Fibroblast of pulmonary artery (primary cell): ENCODE measurements at regions not wholly inside any gene's neighbourhood (a gene's known extent, or its start where the extent isn't known, plus 50 kb on each side); places are given as distances from the start of the nearest gene placed in this dataset.

ENCODE experiments used
- DNase-seq: peaks from one replicate; pipeline ENCODE4 v3.0.0-alpha.2; 2010; ENCODE audit warnings: low read depth
- H3K4me3 ChIP-seq: replicated peaks from 2 replicates; pipeline ENCODE4 v1.5.1; 2011; ENCODE audit warnings: low read depth, mild to moderate bottlenecking, control low read depth, low read length, moderate library complexity
- TF ChIP-seq, protein P1 (sequence below): IDR thresholded peaks from 2 replicates; pipeline ENCODE4 v1.5.1; 2011; ENCODE audit warnings: mild to moderate bottlenecking, control low read depth, low read length, inconsistent platforms; ENCODE audit errors: missing control alignments

DNA sequence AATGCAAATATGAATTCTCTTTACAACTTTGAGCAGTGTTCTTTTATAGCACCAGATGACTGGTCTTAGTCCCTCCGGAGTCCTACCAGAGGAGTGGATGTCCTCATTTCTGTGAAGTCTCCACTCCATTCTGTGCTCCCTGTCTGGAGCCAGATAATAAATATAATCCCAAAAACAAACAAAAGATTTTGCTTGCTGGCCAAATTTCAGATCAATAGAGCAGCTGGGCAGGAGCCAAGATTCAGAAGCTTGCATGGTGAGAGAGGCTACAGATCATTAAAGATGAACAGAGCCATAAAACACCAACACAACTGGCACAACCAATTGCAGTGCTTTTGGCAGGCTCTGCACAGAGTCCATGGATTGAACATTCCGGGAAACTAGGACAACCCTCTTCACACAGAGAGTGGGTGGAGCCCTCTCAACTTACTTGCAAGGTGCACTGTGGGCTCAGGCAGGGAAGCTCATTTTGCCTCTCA, 231.5 kb upstream of the SNX7 start:
- DNase-seq, result no peak
- no peak overlapping the region for H3K4me3 ChIP-seq
- TF ChIP-seq, protein P1, sequence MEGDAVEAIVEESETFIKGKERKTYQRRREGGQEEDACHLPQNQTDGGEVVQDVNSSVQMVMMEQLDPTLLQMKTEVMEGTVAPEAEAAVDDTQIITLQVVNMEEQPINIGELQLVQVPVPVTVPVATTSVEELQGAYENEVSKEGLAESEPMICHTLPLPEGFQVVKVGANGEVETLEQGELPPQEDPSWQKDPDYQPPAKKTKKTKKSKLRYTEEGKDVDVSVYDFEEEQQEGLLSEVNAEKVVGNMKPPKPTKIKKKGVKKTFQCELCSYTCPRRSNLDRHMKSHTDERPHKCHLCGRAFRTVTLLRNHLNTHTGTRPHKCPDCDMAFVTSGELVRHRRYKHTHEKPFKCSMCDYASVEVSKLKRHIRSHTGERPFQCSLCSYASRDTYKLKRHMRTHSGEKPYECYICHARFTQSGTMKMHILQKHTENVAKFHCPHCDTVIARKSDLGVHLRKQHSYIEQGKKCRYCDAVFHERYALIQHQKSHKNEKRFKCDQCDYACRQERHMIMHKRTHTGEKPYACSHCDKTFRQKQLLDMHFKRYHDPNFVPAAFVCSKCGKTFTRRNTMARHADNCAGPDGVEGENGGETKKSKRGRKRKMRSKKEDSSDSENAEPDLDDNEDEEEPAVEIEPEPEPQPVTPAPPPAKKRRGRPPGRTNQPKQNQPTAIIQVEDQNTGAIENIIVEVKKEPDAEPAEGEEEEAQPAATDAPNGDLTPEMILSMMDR, result no peak

DNA sequence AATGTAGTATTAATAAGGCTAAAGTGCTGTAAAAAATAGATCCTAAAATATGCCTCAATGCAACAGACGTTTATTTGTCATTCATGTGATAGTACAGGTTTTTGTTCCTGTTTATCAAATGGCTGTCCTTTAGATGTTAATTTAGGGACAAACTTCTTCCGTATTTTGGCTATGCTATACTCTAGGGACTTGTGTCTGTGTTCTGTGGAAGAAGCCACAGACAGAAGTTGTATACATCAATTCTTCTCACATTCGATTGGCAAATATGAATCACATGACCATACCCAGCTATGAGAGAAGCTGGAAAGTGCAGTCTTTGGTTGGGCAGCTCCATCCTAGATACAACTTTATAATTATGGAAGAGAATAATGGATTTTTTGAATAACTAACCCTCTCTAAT, 232.7 kb upstream of the SNX7 start:
- TF ChIP-seq, protein P1, result no peak
- H3K4me3 ChIP-seq, result no peak overlapping the region
- no peak for DNase-seq

DNA sequence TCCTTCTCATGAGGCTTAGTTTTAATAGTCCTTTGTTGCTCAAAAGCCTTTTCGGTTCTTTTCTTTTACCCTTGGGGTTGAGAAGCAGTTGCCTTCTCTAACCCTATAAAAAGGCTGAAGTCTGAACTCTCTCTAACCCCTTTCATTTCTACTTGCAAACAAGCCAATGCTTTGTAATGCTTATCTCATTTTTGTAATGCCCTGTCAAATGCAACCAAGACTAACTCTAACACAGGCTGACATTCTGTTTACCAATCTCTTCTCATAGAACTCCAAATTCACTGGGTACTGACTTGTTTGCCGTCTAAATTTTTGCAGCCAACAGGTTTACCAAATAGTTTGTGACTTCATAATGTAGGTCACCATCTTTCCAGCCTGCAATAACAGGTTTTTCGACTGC, 233.9 kb upstream of the SNX7 start:
- TF ChIP-seq, protein P1, result no peak
- no peak for DNase-seq
- no peak overlapping the region for H3K4me3 ChIP-seq

DNA sequence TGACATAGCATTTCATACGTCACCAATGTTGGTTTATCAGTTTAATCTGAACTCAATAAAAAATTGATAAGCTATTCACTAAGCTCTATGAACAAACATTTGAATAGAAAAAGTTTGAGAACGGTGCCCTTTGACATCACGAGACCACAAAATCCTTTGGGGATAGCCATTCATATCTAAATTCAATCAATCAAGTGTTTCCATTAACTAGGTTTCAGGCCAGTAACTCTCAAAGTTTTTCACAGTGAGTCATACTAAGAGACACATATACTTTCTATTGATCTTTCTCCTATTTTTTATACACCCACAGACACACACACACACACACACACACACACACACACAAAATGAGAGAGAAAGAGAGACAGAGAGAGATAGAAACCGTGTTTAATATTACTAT, 235.4 kb upstream of the SNX7 start:
- no peak for DNase-seq
- H3K4me3 ChIP-seq, result no peak overlapping the region
- TF ChIP-seq, protein P1, result no peak

DNA sequence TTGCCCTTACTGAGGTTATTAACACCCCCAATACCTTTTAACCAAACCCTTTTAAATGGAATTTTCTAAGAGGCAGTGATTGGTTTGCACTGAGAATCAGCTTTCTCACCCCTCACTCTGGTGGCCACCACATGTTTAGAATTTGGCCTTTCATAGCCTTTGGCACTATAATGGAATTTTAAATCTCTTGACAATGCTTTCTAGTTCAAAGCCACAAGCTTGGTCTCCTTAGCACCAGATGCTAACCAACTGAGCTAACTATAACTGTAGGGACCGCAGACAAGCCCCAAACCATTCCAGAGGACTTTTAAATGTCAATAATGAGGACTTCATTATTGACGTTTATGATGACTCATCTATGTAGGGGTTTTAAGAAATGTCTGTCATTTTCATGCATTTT, 238.7 kb upstream of the SNX7 start:
- DNase-seq, result no peak
- TF ChIP-seq, protein P1, result no peak
- no peak overlapping the region for H3K4me3 ChIP-seq

DNA sequence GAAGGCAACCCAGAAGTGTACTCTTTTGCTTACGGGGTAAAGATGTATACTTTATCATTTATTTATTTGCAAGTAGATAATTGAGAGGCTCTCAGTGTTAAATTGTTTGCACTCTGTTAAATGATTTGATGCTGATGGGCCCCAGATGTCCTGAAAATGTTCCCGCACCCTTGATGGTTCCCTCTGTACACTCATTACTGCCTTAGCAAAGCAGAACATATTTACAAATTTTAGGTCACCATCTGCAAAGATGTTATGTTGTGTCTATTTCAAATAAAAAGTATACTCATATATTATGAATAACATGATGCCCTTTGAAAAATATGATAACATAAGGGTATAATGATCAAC, 240.5 kb upstream of the SNX7 start:
- no peak for DNase-seq
- TF ChIP-seq, protein P1, result no peak
- H3K4me3 ChIP-seq, result no peak overlapping the region

DNA sequence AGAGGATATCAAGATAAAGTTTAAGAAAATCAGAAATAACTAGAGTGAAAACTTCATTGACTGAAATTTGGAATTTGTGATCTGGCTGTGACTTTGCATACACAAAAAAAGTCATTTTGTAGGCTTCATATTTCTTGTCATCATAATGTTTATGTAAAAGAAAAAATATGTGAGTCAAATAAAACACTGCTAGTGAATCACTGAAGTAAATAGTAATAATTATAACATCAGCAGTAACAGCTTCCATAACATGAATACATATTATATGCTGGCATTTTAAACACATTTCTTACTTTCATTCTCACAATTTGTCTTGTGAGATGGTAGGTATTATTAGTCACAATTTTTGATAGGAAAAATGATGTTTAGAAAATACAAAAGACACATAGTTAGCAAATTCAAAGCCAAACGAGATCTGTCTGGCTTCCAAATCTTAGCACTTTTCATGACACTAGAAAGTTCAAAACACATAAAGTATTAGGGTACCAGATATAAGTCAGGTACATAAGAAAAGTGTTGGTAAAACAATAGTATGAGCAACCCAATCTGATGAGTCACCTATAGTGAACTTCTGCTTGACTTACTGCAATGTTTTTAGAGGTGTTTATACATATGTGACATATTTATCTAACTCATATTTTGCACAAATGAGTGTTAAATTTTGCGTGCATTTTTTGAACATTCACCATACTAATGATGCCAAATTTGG, 241.0 kb upstream of the SNX7 start:
- peak; percentile 21 for DNase-seq
- TF ChIP-seq, protein P1, result no peak
- no peak overlapping the region for H3K4me3 ChIP-seq
